ENCODE measurements at regions not wholly inside any gene's neighbourhood (a gene's known extent, or its start where the extent isn't known, plus 50 kb on each side); places are given as distances from the start of the nearest gene placed in this dataset.

DNA sequence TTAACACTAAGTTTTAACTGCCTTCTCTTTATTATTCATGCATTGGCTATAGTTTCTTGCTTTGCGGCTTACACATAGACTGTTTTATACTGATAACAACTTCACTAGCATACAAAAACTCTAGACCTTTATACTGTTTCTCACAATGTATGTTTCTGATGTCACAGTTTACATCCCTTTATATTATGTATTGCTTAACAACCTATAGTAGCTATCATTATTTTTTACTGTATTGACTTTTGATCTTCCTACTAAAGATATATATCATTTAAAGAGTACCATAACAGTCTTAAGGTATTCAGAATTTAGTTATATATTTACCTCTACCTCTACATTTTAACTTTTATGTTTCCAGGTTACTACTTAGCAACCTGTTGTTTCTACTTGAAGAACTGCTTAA lies 543.3 kb upstream of the ARGLU1 start:
- H3K4me3 ChIP-seq (replicated peaks in 1 of 2; ENCODE audit: low read depth in 1 of 2, low read length in 2 of 2) = no peak overlapping the region
- H3K36me3 ChIP-seq (ENCODE audit: control insufficient read depth in 1 of 2, insufficient read depth in 2 of 2, low read length in 2 of 2) = no peaks in the 10 kb centered on the region
- TF ChIP-seq RAD21 (IDR thresholded peaks at IDR 0.05; ENCODE audit: low read depth) = no peak
- TF ChIP-seq, protein P1, sequence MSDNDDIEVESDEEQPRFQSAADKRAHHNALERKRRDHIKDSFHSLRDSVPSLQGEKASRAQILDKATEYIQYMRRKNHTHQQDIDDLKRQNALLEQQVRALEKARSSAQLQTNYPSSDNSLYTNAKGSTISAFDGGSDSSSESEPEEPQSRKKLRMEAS (IDR thresholded peaks at IDR 0.05) = no peak
- no peak for TF ChIP-seq FOSL1 (IDR thresholded peaks at IDR 0.05; ENCODE audit: low read depth)
- no peak for TF ChIP-seq CEBPB (IDR thresholded peaks at IDR 0.05; ENCODE audit: low read depth)
- no peak for TF ChIP-seq JUND (IDR thresholded peaks at IDR 0.05)
- TF ChIP-seq CBX3 (IDR thresholded peaks at IDR 0.05; ENCODE audit: low read depth) = no peak
- no peak for TF ChIP-seq ZFX (IDR thresholded peaks at IDR 0.05)
- TF ChIP-seq, protein P2, sequence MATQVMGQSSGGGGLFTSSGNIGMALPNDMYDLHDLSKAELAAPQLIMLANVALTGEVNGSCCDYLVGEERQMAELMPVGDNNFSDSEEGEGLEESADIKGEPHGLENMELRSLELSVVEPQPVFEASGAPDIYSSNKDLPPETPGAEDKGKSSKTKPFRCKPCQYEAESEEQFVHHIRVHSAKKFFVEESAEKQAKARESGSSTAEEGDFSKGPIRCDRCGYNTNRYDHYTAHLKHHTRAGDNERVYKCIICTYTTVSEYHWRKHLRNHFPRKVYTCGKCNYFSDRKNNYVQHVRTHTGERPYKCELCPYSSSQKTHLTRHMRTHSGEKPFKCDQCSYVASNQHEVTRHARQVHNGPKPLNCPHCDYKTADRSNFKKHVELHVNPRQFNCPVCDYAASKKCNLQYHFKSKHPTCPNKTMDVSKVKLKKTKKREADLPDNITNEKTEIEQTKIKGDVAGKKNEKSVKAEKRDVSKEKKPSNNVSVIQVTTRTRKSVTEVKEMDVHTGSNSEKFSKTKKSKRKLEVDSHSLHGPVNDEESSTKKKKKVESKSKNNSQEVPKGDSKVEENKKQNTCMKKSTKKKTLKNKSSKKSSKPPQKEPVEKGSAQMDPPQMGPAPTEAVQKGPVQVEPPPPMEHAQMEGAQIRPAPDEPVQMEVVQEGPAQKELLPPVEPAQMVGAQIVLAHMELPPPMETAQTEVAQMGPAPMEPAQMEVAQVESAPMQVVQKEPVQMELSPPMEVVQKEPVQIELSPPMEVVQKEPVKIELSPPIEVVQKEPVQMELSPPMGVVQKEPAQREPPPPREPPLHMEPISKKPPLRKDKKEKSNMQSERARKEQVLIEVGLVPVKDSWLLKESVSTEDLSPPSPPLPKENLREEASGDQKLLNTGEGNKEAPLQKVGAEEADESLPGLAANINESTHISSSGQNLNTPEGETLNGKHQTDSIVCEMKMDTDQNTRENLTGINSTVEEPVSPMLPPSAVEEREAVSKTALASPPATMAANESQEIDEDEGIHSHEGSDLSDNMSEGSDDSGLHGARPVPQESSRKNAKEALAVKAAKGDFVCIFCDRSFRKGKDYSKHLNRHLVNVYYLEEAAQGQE (IDR thresholded peaks at IDR 0.05; ENCODE audit: low read depth) = no peak
- no peak for TF ChIP-seq SRF (IDR thresholded peaks at IDR 0.05; ENCODE audit: low read depth)
- no peak for TF ChIP-seq EZH2phosphoT487 (IDR thresholded peaks at IDR 0.05; ENCODE audit: borderline replicate concordance)
- TF ChIP-seq, protein P3, sequence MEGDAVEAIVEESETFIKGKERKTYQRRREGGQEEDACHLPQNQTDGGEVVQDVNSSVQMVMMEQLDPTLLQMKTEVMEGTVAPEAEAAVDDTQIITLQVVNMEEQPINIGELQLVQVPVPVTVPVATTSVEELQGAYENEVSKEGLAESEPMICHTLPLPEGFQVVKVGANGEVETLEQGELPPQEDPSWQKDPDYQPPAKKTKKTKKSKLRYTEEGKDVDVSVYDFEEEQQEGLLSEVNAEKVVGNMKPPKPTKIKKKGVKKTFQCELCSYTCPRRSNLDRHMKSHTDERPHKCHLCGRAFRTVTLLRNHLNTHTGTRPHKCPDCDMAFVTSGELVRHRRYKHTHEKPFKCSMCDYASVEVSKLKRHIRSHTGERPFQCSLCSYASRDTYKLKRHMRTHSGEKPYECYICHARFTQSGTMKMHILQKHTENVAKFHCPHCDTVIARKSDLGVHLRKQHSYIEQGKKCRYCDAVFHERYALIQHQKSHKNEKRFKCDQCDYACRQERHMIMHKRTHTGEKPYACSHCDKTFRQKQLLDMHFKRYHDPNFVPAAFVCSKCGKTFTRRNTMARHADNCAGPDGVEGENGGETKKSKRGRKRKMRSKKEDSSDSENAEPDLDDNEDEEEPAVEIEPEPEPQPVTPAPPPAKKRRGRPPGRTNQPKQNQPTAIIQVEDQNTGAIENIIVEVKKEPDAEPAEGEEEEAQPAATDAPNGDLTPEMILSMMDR (IDR thresholded peaks at IDR 0.05 in 2 of 3, conservative IDR thresholded peaks at IDR 0.05 in 1 of 3; ENCODE audit: borderline replicate concordance in 1 of 3, insufficient read depth in 1 of 3, low read depth in 2 of 3, low read length in 2 of 3) = no peak
- no peak for TF ChIP-seq TCF7L2 (IDR thresholded peaks at IDR 0.05; ENCODE audit: borderline replicate concordance, extremely low read depth, insufficient read depth, insufficient read length)
- no peak for TF ChIP-seq ELF1 (IDR thresholded peaks at IDR 0.05; ENCODE audit: borderline replicate concordance, low read depth)
- TF ChIP-seq SIN3A (IDR thresholded peaks at IDR 0.05; ENCODE audit: low read depth) = no peak
- TF ChIP-seq SP1 (IDR thresholded peaks at IDR 0.05; ENCODE audit: low read depth) = no peak
- TF ChIP-seq, protein P4, sequence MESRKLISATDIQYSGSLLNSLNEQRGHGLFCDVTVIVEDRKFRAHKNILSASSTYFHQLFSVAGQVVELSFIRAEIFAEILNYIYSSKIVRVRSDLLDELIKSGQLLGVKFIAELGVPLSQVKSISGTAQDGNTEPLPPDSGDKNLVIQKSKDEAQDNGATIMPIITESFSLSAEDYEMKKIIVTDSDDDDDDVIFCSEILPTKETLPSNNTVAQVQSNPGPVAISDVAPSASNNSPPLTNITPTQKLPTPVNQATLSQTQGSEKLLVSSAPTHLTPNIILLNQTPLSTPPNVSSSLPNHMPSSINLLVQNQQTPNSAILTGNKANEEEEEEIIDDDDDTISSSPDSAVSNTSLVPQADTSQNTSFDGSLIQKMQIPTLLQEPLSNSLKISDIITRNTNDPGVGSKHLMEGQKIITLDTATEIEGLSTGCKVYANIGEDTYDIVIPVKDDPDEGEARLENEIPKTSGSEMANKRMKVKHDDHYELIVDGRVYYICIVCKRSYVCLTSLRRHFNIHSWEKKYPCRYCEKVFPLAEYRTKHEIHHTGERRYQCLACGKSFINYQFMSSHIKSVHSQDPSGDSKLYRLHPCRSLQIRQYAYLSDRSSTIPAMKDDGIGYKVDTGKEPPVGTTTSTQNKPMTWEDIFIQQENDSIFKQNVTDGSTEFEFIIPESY (IDR thresholded peaks at IDR 0.05; ENCODE audit: extremely low read depth, insufficient replicate concordance, low read length) = no peak
- no peak for TF ChIP-seq EZH2 (IDR thresholded peaks at IDR 0.05)
- TF ChIP-seq POLR2A (IDR thresholded peaks at IDR 0.05; ENCODE audit: borderline replicate concordance, extremely low read depth, insufficient read depth, insufficient read length) = no peak
- no peak for TF ChIP-seq ZNF274 (IDR thresholded peaks at IDR 0.05; ENCODE audit: low read depth, low read length)
- TF ChIP-seq POLR2AphosphoS5 (IDR thresholded peaks at IDR 0.05; ENCODE audit: low read depth, low read length) = no peak
- H3K79me2 ChIP-seq (ENCODE audit: insufficient read depth, low read length) = no peaks in the 10 kb centered on the region
- no peaks in the 10 kb centered on the region for H3K9me2 ChIP-seq (ENCODE audit: insufficient read depth)
- ChIA-PET RAD21 (ENCODE audit: low non-redundant PET in 1 of 2, low total read pairs in 2 of 2, uncharacterized antibody in 2 of 2, unreplicated experiment in 2 of 2) (no interaction called here), CTCF (no interaction called here), POLR2A (no interaction called here)
- ATAC-seq (no peak), DNase-seq (ENCODE audit: low read depth, low spot score) (no peak)
- BruUV-seq (replicated peaks) = no TSS peak
- H2AFZ ChIP-seq (ENCODE audit: low read depth, low read length, poor library complexity, severe bottlenecking) = no peak overlapping the region
- H3K27ac ChIP-seq (ENCODE audit: low read depth, low read length) = no peak overlapping the region
- no peak overlapping the region for H3K9ac ChIP-seq (ENCODE audit: low read length)
- intact Hi-C loops (cut with micrococcal nuclease) = no loop called here
- H3K9me3 ChIP-seq (ENCODE audit: control insufficient read depth in 1 of 2, insufficient read depth in 1 of 2, low read depth in 1 of 2, low read length in 2 of 2) = peaks cover 6 to 7% of the 10 kb centered on the region in 2 experiments; a peak in 1 of 4 replicates
- H3K4me2 ChIP-seq (ENCODE audit: low read length) = no peak overlapping the region
- H3K27me3 ChIP-seq (ENCODE audit: insufficient read depth, low read length) = no peaks in the 10 kb centered on the region
- H3K4me1 ChIP-seq (ENCODE audit: control insufficient read depth in 1 of 2, insufficient read depth in 2 of 2, low read length in 2 of 2) = no peaks in the 10 kb centered on the region
- H4K20me1 ChIP-seq (ENCODE audit: insufficient read depth) = no peaks in the 10 kb centered on the region
